GM18519 (cell line): ENCODE measurements at regions not wholly inside any gene's neighbourhood (a gene's known extent, or its start where the extent isn't known, plus 50 kb on each side); places are given as distances from the start of the nearest gene placed in this dataset.
"Not testable (repeated sequence)": the region's sequence is repeated elsewhere in the genome, so short reads cannot be mapped to it uniquely, and the experiment has no call there.

Source experiments
- ATAC-seq: cut with Tn5 transposase; IDR thresholded peaks from one replicate; pipeline ENCODE4 v1.9.1; 2021; ENCODE audit warnings: mild to moderate bottlenecking, moderate library complexity; ENCODE audit not compliant: unreplicated experiment, low FRiP score

DNA sequence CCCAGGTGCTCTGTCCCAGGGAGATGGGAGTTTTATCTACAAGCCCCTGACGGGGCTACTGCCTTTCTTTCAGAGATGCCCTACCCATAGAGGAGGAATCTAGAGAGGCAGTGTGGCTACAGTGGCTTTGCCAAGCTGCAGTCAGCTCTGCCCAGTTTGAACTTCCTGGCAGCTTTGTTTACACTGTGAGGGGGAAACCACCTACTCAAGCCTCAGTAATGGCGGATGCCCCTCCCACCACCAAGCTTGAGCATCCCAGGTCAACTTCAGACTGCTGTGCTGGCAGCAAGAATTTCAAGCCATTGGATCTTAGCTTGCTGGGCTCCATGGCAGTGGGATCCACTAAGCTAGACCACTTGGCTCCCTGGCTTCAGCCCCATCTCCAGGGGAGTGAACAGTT, 53.1 kb upstream of the TMEM252 start:
- not testable (repeated sequence) for ATAC-seq

GRCh38 chr9:68595868-68596267, 55.2 kb upstream of the TMEM252 start:
- no peak for ATAC-seq

DNA sequence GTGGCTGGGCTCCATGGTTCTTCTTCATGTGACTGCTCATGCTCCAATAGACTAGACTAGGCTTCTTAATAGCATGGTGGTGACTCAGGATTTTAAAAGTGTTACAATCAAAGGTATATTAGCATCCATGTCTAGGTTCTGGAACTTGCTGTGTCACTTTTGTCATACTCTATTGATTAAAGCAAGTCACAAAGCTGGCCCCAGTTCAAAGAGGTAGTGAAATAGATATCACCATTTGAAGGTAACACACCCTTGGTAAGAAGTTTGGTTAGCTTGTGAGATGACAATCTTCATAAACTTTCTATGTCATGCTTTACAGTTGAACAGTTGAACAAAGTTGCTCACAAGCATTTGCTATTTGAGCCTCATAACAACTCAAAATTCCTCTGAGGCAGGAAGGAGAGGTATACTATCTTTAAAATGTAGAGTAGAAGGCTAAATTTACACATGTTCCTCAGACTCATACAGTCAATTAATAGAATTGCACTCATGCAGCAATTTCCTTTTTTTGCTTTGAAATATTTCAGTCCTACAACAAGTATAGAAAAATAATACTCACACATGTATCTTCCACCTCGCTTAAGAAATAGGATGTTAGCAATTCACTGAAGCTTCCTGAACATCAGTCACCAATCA, 56.8 kb upstream of the TMEM252 start:
- ATAC-seq, result no peak

- ATAC-seq, result no peak
Observed at GRCh38 chr9:68599826-68600225, 59.1 kb upstream of the TMEM252 start.

DNA sequence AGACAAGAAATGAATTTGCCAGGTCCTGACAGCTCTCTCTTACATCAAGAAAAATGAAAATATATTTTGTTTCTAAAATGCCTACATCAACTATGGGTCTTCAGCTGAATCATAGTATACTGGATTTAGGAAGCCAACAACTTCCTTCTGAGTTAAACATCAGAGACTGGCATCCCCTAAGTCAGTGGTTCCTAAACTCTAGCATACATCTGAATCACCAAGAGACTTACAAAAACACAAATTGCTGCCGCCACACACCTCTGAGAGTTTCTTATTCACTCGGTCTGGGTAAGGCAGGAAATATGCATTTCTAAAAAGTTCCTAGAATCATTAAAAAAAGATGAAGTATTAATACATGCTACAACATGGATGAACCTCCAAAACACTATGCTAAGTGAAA, 60.4 kb upstream of the TMEM252 start:
- no peak for ATAC-seq

GRCh38 chr9:68603371-68603770, 62.7 kb upstream of the TMEM252 start:
- no peak for ATAC-seq

DNA sequence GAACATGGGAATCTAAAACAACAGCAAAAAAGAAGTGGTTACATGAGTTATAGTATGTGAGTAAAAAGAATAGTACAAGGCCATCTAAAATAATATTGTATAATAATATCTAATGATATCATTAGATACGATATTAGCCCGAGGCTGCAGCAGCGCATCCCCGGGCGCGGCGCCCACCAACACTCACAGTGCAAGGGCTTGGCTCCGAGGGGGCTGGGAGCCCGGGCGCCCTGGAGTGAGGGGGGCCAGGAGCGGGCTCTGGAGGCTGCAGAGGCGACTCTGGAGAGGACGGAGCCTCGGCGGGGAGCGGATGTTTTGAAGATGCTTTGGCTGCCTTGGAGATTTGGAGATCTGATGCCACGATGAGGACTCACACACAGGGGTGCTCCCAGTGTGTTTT, 68.1 kb upstream of the TMEM252 start:
- no peak for ATAC-seq

- no peak for ATAC-seq
Observed at GRCh38 chr9:68609901-68610415, 69.3 kb upstream of the TMEM252 start.

DNA sequence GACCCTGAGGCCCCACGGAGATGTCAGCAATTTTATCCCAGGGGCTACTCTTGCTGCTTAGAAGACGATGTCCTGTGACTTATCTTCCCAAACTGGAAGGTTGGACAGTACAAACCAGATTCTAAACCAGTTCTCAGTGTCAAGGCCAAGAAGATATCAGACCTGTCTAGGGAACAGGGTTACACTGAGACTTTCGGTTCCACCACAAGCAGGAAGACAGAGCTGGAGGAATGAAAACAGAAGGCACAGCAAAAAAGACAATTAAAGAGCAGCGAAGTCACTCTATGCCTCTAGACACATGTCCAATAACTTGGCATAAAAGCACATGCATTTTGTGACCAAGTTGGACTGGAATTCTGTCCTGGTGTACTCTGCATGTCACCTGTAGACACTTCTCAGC, 73.4 kb upstream of the TMEM252 start:
- no peak for ATAC-seq

GRCh38 chr9:68617011-68617410, 76.3 kb upstream of the TMEM252 start:
- ATAC-seq, result not testable (repeated sequence)

DNA sequence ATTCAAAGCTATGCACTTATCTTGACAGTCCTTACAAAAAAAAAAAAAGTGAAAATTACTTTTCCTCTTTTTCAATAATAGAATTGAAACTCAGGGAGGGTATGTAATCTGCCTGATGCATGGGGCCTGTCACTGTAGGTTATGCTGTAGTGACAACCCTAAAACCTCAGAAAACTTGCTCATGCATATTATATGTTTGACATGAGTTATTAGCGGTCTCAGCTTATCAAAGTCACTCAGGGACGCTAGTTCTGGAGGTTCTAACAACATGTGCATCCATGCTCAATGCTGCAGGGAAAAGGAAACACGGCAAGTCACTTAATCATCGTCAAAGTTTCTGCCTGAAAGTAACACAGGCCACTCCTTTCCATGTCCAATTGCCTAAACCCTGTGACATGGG, 78.4 kb upstream of the TMEM252 start:
- ATAC-seq, result no peak

GRCh38 chr9:68619636-68620035, 79.0 kb upstream of the TMEM252 start:
- ATAC-seq, result no peak

DNA sequence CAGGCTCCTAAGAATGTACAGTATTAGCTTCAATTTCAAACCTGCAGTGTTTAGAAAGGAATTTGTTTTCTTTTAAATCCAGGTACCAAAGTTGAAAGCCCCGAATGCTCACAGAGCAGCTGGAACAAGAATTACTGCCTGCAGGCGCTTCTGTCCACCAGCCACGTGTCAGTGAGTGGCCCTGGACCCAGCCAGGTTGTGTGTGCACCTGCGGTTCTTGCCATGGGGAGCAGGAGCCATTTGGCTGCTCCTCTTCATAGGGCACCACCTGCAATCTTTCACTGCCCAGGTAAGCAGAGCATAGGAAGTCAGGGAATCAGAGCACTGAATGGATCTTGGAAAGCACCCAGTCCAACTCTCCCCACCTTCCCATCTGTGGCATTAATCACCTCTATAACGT, 79.5 kb upstream of the PIP5K1B start:
- no peak for ATAC-seq

DNA sequence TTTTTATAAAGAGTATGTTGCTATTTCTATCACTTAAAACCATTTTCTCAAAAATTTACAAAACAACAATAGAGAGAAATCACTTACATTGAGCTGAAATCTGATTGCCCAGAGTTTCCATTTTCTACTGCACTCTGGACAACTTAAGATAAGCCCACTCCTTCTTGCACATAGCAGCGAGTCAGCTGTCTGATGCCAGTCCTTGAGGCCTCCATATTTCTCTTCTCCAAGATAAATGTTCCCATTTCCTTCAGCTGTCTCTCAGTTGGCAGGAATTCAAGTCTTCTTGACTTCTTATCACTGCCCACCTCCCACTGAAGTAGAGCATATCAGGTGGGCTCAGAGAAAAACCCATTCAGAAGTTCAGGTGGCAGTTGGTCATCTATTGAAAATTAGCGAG, 78.5 kb upstream of the PIP5K1B start:
- no peak for ATAC-seq

- ATAC-seq, result no peak
Observed at GRCh38 chr9:68627104-68627503, 77.9 kb upstream of the PIP5K1B start.

DNA sequence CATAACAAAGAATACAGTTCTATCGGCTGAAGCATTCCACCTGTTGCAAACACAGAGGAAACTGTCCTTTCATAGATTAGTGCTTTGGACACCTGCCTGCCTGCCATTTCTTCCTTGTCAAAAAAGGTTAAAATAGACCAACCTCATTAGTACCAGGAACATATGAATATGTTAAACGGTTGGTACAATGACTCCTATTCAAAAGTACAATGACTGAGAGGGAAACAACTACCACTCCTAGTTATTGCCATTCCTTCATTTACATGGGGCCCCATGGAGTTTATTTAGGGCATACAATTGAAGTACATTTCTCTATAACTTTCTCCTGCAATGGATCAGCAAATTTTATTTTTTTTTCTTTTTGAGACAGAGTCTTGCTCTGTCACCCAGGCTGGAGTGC, 77.4 kb upstream of the PIP5K1B start:
- no peak for ATAC-seq

GRCh38 chr9:68629042-68629441, 76.0 kb upstream of the PIP5K1B start:
- ATAC-seq, result no peak

- no peak for ATAC-seq
Observed at GRCh38 chr9:68631811-68632210, 73.2 kb upstream of the PIP5K1B start.

- ATAC-seq, result no peak
Observed at GRCh38 chr9:68637020-68637419, 68.0 kb upstream of the PIP5K1B start.

- not testable (repeated sequence) for ATAC-seq
Observed at GRCh38 chr9:68639261-68639660, 65.8 kb upstream of the PIP5K1B start.

DNA sequence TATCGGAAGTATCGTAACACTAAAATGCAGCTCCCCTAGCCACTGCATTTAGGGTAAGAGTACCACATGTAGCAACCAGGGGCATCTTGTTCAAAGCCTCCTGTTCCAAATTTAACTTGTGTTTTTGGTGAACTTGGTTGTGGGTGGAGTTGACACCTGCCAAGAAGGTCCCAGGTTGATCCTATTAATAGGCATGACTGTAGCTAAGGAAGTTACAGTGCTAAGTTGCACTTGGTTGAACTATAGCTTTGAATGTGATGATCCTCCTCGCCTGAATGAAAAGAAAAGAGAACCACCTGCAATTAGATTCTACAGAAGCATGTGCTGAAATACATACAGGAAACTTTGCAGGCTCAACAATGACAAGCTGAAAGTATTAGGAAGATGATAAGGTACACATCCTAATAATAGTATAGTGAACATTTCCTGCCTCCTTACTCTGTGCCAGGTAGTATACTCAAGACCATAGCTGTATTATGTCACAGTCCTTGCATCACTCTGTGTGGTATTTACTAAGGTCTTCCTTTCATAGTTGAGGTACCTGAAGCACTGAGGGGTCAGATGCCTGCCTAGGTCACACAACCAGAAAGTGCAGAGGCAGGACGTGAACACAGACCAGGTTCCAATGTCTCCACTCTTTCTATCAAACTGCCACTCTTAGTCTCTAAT, 64.5 kb upstream of the PIP5K1B start:
- no peak for ATAC-seq
